Stimulated activated naive CD8-positive, alpha-beta T cell treated with anti-CD3 and anti-CD28 coated beads, Interleukin-15, Interleukin-2, amounts not matched to agents 100 U/mL and 50 U/mL, for 24 hours (primary cell): ENCODE measurements at regions not wholly inside any gene's neighbourhood (a gene's known extent, or its start where the extent isn't known, plus 50 kb on each side); places are given as distances from the start of the nearest gene placed in this dataset.

Experiments used
- ATAC-seq: fragments of 150-1000 bp; cut with Tn5 transposase; one replicate; pipeline ENCODE4 v1.10.0; 2021
- DNase-seq: peaks from one replicate; pipeline ENCODE4 v3.0.0; 2021

- DNase-seq (no peak), ATAC-seq (no peak)
Observed at GRCh38 chr4:63632858-63633257, 776.4 kb downstream of the TECRL start.

- no peak for ATAC-seq
- DNase-seq: no peak
Observed at GRCh38 chr4:63620271-63620670, 789.0 kb downstream of the TECRL start.

DNA sequence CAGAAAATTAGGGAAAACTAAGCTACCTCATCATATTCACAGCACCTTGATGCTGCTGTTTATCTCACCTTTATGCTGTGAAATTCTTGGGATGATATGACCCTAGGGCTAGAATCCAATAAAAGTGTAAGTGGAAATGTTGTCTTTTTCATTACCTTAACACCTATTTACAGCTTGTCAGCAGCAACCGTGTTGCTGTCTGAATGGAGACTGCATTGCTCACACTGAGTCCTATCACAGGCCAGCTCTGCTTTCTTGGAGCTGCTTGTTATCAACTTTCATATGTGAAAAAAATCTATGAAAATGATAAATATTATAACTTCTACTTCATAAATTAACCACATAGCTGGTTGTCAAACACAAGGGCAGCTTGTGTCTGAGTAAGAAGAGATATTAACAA, 789.5 kb downstream of the TECRL start:
- DNase-seq (no peak), ATAC-seq (no peak)

GRCh38 chr4:63618883-63619718, 790.1 kb downstream of the TECRL start:
- DNase-seq (no peak), ATAC-seq (no peak)

DNA sequence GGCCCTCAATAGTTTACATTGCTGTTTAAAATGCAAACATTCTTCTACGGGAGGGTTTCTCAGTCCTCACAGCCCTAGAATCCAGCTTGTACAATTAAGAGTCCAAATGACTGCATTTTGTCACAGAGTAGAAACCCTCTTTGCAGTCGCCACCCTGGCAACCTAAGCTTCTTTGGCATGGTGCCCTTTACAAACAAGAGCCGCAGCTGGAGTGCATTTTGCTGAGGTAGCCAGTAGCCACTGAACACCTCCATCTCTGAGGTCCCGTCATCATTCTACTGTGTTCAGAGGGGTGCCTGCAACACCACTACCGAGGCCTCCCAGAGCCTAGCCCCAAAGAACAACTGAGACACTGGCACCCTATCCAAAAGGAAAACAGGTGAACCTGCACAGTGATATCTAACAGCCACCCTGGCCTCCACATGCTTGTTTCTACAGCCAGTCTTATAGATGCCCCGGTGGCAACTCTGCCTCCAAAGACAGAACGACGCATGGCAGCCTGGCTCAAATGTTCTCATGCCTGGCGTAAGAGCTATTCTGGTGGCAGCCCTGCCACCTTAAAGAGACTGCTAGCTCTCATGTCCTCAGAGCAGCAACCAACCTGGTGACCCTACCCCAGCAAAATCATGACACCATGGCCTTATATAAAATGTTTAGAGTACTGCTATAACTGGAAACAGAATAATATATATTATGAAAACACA, 801.9 kb downstream of the TECRL start:
- no peak for DNase-seq
- no peak for ATAC-seq

DNA sequence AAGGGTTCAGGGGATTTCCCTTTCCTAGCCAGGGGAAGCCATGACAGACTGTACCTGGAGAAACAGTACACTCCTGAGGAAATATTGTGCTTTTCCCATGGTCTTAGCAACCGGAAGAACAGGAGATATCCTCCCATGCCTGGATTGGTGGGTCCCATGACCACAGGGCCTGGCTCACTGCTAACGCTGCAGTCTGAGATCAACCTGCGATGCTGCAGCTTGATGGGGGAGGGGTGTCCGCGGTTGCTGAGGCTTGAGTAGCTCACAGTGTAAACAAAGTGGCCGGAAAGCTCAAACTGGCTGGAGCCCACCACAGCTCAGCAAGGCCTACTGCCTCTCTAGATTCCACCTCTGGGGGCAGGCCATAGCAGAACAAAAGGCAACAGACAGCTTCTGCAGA, 819.5 kb downstream of the TECRL start:
- DNase-seq (no peak), ATAC-seq (no peak)

GRCh38 chr4:63583561-63583960, 825.7 kb downstream of the TECRL start:
- ATAC-seq: no peak
- DNase-seq: no peak

GRCh38 chr4:63583007-63583406, 826.2 kb downstream of the TECRL start:
- ATAC-seq (no peak), DNase-seq (no peak)

DNA sequence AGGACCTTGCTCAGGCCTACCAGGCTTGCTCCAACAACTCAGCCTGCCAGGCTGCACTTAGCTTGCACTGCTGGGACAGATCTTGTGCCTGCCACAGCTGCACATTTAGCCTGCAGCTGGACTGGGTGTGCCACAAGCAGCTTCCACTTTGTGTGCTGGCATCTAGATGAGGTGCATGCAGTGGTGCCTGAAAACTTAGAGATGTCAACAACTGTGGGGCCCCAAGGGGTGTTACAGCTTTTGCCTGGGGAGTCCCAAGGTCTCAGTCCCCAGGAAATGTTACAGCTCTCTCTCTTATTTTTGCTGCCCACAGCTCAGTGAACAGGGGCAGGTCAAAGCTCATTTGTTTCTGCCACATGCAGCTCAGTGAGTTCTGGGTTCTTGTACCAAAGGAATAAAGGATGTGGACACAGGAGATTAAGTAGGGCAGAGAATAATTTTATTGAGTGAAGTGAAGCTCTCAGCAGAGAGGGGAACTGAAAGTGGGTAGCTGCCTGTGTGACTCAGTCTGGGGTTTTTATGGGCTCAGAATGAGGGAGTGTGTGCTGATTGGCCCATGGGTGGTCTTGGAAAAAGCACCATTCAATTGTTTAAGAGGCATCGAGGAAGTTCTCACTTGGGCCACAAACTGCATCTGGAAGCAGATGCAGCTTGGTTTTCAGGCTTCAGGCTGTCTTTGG, 828.3 kb downstream of the TECRL start:
- no peak for ATAC-seq
- no peak for DNase-seq

DNA sequence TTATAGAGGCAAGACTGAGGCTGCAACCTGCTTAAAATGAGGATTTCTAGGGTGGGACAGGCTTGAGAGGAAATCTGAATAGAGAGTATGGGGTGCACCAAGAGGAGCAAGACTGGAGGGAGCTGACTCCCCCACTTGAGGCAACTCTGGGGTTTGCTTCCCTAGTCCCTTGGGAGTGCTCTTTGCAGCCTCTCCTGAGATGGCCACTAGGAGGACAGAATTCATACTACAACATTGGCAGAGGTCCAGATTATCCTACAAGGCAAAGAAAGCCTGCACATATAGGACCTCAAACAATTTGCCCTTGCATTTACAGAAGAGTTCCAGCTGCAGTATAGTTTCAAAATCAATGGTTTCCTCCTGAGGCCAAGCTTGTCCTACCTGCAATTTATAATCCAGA, 830.9 kb downstream of the TECRL start:
- no peak for ATAC-seq
- no peak for DNase-seq

GRCh38 chr4:63566658-63567057, 842.6 kb downstream of the TECRL start:
- ATAC-seq (no peak), DNase-seq (no peak)

- no peak for ATAC-seq
- DNase-seq: no peak
Observed at GRCh38 chr4:63563288-63564014, 845.8 kb downstream of the TECRL start.

- ATAC-seq (no peak), DNase-seq (no peak)
Observed at GRCh38 chr4:63558709-63559108, 850.5 kb downstream of the TECRL start.

GRCh38 chr4:63556332-63556731, 852.9 kb downstream of the TECRL start:
- no peak for ATAC-seq
- DNase-seq: no peak

- ATAC-seq: no peak
- no peak for DNase-seq
Observed at GRCh38 chr4:63553123-63553522, 856.1 kb downstream of the TECRL start.

DNA sequence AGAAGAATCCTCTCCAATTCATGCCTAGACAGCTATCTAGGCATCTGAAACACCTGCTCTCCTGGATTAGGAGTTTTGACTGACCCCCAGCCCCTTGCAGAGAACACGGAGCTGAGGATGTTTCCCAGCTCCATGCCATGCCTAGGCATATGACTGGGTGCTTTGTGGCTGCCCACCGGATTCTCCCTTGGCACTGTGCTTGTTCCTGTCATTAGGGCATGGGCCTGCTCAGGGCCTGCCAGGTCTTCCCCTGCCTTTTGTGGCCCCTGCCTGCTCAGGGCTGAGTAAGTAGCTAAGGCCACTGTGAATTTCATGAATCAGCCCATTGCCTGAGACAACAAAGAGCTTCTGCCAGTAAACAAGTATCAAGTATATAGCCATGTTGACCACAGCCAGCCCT, 867.4 kb downstream of the TECRL start:
- no peak for ATAC-seq
- DNase-seq: no peak

- DNase-seq: no peak
- ATAC-seq: no peak
Observed at GRCh38 chr4:63529581-63530337, 879.5 kb downstream of the TECRL start.

GRCh38 chr4:63528256-63528991, 880.8 kb downstream of the TECRL start:
- no peak for ATAC-seq
- DNase-seq: no peak

- DNase-seq: no peak
- ATAC-seq: no peak
Observed at GRCh38 chr4:63526251-63526650, 883.0 kb downstream of the TECRL start.

GRCh38 chr4:63524764-63525163, 884.5 kb downstream of the TECRL start:
- no peak for DNase-seq
- ATAC-seq: no peak
